HAP-1 (cell line): ENCODE measurements at regions not wholly inside any gene's neighbourhood (a gene's known extent, or its start where the extent isn't known, plus 50 kb on each side); places are given as distances from the start of the nearest gene placed in this dataset.

Source experiments
- DNase-seq, 2 experiments: peaks; one replicate each; pipeline ENCODE4 v3.0.0-alpha.2; 2016 to 2020; ENCODE audit warnings: low spot score in 2 of 2
- H3K27me3 ChIP-seq: fragments of 250-450 bp; sonication (Bioruptor Pico); 2 replicates; pipeline ENCODE4 v1.5.1; 2020; ENCODE audit warnings: low read depth, mild to moderate bottlenecking, moderate library complexity
- H3K36me3 ChIP-seq: fragments of 250-450 bp; sonication (Bioruptor Pico); replicated peaks from 2 replicates; pipeline ENCODE4 v1.5.1; 2020; ENCODE audit warnings: mild to moderate bottlenecking
- H3K4me1 ChIP-seq: fragments of 250-450 bp; sonication (Bioruptor Pico); 2 replicates; pipeline ENCODE4 v1.5.1; 2020; ENCODE audit warnings: mild to moderate bottlenecking
- H3K4me3 ChIP-seq: fragments of 250-450 bp; sonication (Bioruptor Pico); 2 replicates; pipeline ENCODE4 v1.5.1; 2020; ENCODE audit warnings: mild to moderate bottlenecking, moderate library complexity
- H3K9me3 ChIP-seq: fragments of 250-450 bp; sonication (Bioruptor Pico); 2 replicates; pipeline ENCODE4 v1.5.1; 2020; ENCODE audit warnings: mild to moderate bottlenecking, moderate library complexity
- in situ Hi-C: fragments of 300-500 bp; cut with MboI; formaldehyde crosslinking; loops from 3 replicates; pipeline ENCODE4 v1.14.3; 2020; ENCODE audit warnings: low sequenced_read_pairs, inconsistent platforms, mixed read lengths

DNA sequence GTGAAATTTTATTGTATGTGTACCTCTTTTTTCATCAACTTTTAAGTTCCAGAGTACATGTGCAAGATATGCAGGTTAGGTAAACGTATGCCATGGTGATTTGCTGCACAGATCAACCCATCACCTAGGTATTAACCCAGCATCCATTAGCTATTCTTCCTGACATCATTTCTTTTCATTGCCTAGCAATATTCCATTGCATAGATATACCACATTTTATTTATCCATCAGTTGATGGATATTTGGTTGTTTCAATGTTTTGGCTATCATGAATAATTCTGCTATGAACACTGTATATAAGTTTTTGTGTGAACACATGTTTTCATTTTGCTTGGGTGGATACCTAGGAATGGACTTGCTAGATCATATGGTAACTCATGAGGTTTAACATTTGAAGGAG lies 439.9 kb upstream of the SOX5 start:
- in situ Hi-C loops = no loop called here
- no peak for DNase-seq
- Histone ChIP-seq H3K36me3 (no peaks in the 10 kb centered on the region), H3K9me3 (no peaks in the 10 kb centered on the region), H3K4me3 (no peak overlapping the region), H3K4me1 (no peaks in the 10 kb centered on the region), H3K27me3 (no peaks in the 10 kb centered on the region)

DNA sequence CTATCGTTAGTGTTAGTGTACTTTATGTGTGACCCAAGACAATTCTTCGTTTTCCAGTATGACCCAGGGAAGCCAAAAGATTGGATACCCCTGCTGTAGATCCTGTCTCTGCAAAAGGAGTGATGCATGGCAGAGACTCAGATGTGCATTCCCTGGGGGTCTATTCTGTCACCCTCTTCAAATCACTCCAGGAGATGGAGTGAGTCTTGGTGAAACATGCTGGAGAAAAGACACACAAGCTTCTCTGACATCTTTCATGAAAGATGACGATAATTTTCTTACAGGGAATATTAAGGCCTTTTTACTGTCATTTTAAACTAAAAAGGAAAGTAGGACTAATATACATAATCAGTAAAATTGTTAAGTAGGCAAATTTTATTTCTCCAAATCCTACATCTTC lies 437.9 kb upstream of the SOX5 start:
- Histone ChIP-seq H3K4me1 (no peaks in the 10 kb centered on the region), H3K4me3 (no peak overlapping the region), H3K36me3 (no peaks in the 10 kb centered on the region), H3K27me3 (no peaks in the 10 kb centered on the region), H3K9me3 (no peaks in the 10 kb centered on the region)
- in situ Hi-C loops = no loop called here
- DNase-seq = no peak

DNA sequence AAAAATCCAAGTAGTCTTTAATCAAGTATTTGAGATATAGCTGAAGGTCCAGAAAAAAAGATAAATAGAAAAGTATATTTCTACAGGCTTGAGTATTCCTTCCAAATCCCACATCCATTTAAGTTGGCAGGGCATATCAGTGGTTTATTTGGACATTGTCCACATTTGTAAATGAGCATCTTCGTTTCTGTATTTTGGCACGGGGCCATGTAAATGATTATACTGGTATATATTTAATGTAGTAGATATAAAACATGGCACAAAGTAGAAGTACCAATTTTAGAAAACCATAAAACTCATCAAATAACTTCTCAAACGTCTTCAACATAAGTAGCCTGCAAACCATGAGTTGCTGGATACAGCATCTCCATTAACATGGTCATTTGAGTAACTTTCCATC lies 437.4 kb upstream of the SOX5 start:
- in situ Hi-C loops = no loop called here
- H3K9me3 ChIP-seq = no peaks in the 10 kb centered on the region
- H3K36me3 ChIP-seq = no peaks in the 10 kb centered on the region
- no peaks in the 10 kb centered on the region for H3K4me1 ChIP-seq
- no peak for DNase-seq
- H3K4me3 ChIP-seq = no peak overlapping the region
- no peaks in the 10 kb centered on the region for H3K27me3 ChIP-seq

DNA sequence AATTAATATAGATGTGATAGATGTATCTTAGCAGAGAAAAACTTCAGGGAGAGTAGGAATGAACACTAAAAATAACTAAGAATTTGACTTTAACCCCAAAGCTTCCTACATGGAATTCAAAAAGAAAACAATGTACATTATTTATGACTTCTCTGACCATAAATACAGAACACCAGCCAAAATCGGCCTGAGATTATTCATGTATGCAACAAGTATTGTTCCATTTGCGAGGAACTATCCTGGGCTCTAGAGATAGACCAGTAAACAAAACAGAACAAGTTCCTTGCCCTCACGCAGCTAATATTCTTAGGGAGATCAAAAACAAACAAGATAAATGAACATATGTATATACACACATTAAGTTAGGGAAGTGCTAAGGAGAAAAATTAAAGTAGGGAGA lies 432.3 kb upstream of the SOX5 start:
- Histone ChIP-seq H3K4me3 (no peak overlapping the region), H3K9me3 (no peaks in the 10 kb centered on the region), H3K36me3 (no peaks in the 10 kb centered on the region), H3K27me3 (no peaks in the 10 kb centered on the region), H3K4me1 (peaks cover 30% of the 10 kb centered on the region)
- in situ Hi-C loops = no loop called here
- no peak for DNase-seq

DNA sequence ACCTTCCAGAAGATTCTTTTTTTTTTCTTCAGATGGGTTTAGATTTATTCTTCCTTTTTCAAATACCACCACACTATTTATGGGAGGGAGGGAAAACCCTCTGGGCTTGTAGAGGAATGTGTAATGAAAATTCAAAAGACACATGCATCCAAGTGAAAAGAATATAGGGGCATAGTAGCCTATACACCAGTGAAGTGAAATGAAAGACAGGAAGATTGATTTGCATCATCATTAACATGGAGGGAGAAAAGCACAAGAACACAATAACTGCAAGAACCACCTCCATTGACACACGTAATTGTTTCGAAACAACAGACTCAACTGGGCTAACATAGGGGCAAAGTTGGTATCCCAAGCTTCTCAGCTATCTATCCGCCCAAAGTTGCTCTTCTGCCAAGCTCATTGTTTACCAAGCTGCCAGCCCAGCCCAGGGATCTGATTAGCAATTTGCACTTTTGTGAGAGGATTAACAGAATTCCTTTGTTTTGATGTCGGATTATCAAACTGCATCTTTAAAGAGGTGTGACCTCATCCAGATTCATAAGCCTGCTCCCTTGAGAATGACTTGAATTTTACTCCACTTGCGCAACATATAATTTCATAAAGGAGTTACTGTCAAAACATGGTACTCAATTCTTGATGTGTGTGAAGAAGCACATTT lies 430.5 kb upstream of the SOX5 start:
- H3K36me3 ChIP-seq = no peaks in the 10 kb centered on the region
- peak; percentile 53 to 59 for DNase-seq
- in situ Hi-C loops = no loop called here
- no peaks in the 10 kb centered on the region for H3K9me3 ChIP-seq
- H3K4me3 ChIP-seq = no peak overlapping the region
- H3K27me3 ChIP-seq = no peaks in the 10 kb centered on the region
- H3K4me1 ChIP-seq = peaks cover 30% of the 10 kb centered on the region

DNA sequence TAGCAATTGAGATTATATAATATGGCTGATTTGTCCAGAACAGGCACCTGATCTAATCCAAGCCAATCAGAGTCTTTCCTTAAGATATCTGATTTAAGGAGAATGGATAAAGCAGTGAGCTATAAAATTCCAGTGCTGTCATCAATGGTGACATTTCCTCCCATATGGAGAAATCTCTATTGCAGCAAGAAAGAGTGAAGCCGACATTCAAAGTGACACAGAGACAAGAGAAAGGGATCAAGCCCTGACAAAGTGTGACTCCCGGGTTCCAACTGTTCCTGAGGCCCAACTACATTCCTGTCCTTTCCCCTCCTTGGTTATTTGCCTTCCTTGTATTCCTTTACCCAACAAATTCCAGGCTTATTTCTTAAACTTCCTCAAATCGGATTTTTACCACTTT lies 430.0 kb upstream of the SOX5 start:
- no peaks in the 10 kb centered on the region for H3K9me3 ChIP-seq
- in situ Hi-C loops = no loop called here
- H3K27me3 ChIP-seq = no peaks in the 10 kb centered on the region
- H3K4me3 ChIP-seq = no peak overlapping the region
- DNase-seq = no peak
- H3K4me1 ChIP-seq = peaks cover 30% of the 10 kb centered on the region
- H3K36me3 ChIP-seq = no peaks in the 10 kb centered on the region

DNA sequence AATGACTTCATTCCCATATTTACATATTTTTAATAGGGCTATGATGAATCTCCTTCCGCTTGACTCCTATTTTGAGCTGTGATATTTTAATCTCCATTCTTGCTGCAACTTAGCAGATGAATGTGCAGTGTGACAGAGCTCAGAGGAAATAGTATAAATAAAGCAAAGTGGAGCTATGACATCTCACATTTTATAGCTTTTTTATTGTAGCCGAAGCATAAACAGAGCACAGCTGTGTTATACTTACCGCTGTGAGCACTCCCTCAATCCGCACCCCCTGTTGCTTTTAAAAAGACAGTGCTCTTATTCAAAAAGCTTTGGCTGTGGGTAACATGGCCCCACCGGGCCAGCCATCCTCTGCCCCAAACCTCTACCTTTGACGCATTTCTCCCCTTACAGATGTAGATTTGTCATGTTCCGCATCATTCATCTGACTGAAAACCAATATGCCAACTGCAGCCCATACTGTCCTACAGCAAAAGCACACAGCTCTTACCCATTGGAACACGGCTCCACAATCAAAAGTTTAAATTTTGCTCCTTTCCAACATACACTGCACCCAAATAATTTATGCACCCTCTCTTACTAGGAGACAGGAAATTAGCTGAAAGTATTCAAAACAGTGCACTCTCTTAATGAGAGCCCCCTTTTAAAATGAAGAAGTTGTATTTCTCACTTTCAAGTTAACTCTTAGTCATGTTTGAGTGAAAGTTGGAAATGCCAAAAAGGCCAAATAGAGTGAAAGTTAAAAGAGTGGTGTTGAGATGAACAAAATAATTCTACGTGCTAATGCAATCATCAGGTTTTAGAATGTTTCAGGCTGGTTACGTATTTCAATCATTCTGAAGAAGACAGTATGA lies 429.3 kb upstream of the SOX5 start:
- in situ Hi-C loops = no loop called here
- H3K27me3 ChIP-seq = no peaks in the 10 kb centered on the region
- H3K36me3 ChIP-seq = no peaks in the 10 kb centered on the region
- DNase-seq = peak; percentile 51 to 73
- peaks cover 30% of the 10 kb centered on the region for H3K4me1 ChIP-seq
- no peak overlapping the region for H3K4me3 ChIP-seq
- no peaks in the 10 kb centered on the region for H3K9me3 ChIP-seq

DNA sequence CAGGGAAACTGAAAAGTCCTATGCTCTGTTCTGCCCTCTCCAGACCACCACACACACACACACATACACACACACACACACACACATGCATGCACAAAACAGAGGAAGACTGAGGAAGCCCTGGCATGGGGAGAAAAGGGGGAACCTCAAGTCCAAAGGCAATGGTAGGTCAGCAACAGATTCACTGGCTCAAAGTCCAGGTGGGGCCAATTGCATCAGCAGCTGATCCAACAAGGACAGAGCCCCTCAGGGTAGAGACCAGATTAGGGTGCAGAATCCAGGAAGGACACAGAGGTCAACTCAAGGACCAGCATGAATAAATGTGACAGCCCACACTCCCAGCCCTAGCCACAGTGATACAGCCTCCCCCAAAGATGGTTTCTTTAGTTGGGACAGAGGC lies 425.0 kb upstream of the SOX5 start:
- in situ Hi-C loops = no loop called here
- no peak for DNase-seq
- H3K9me3 ChIP-seq = no peaks in the 10 kb centered on the region
- H3K4me1 ChIP-seq = peaks cover 17% of the 10 kb centered on the region
- no peaks in the 10 kb centered on the region for H3K36me3 ChIP-seq
- H3K27me3 ChIP-seq = no peaks in the 10 kb centered on the region
- H3K4me3 ChIP-seq = no peak overlapping the region

DNA sequence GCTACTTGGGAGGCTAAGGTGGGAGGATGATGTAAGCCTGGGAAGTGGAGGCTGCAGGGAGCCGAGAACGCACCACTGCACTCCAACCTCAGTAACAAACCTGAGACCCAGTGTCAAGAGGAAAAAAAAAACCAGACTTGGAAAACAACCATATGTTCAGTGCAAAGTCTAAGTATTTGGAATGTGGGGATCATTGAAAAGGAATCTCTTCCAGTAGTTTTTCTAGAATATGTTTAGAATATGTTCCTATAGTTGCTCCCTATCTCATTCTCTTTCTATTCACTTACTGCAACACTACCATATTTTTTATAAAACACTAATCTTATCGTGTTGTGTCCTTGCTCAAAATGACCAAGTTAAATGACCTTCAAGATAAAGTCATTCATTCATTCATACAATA lies 423.5 kb upstream of the SOX5 start:
- DNase-seq = no peak
- H3K36me3 ChIP-seq = no peaks in the 10 kb centered on the region
- in situ Hi-C loops = no loop called here
- no peaks in the 10 kb centered on the region for H3K27me3 ChIP-seq
- H3K9me3 ChIP-seq = no peaks in the 10 kb centered on the region
- H3K4me3 ChIP-seq = no peak overlapping the region
- peaks cover 3% of the 10 kb centered on the region for H3K4me1 ChIP-seq

DNA sequence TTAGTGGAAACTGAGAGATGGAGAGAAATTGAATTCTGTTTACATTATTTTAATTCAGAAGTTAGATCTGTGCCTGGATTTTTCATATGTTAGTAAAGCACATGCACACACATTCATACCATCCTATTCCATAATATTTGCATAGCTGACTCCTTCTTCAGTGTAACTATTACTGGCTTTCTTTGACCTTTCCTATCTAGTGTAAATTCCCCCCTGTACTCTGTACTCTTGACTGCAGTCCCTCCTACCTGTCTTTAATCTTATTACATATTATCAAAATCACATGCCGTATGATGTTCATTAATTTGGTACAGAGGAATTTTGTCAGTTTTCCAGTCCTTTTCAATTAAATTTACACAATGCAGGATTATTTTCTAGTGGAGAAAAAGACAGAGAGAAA lies 417.0 kb upstream of the SOX5 start:
- in situ Hi-C loops = no loop called here

DNA sequence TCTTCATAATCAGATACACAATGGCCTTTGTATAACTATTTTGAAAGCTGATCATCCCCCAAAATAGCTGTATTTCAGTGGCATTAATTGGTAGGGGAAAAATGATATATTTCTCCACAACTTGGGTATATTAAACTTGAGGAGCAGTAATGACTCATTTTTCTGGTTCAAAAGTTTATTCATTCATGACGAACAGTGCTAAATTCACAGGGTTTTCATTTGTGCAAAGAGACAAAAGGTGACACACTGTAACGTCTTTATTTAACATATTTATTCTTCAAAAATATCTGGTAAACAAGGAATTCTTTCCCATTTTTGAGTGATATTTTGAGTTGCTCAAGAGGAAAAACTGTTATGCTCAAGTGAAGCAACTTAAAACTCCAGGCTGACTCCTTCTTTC lies 415.5 kb upstream of the SOX5 start:
- in situ Hi-C loops = no loop called here
- no peaks in the 10 kb centered on the region for H3K36me3 ChIP-seq
- peaks cover 8% of the 10 kb centered on the region for H3K4me1 ChIP-seq
- no peak overlapping the region for H3K4me3 ChIP-seq
- no peaks in the 10 kb centered on the region for H3K27me3 ChIP-seq
- H3K9me3 ChIP-seq = no peaks in the 10 kb centered on the region
- DNase-seq = no peak

More for the DNA sequence above, 417.0 kb upstream of the SOX5 start:
- H3K27me3 ChIP-seq = no peaks in the 10 kb centered on the region
- no peak overlapping the region for H3K4me3 ChIP-seq
- no peaks in the 10 kb centered on the region; the same call in 1 of the 2 replicates for H3K4me1 ChIP-seq
- DNase-seq = no peak
- H3K9me3 ChIP-seq = no peaks in the 10 kb centered on the region
- no peaks in the 10 kb centered on the region for H3K36me3 ChIP-seq

DNA sequence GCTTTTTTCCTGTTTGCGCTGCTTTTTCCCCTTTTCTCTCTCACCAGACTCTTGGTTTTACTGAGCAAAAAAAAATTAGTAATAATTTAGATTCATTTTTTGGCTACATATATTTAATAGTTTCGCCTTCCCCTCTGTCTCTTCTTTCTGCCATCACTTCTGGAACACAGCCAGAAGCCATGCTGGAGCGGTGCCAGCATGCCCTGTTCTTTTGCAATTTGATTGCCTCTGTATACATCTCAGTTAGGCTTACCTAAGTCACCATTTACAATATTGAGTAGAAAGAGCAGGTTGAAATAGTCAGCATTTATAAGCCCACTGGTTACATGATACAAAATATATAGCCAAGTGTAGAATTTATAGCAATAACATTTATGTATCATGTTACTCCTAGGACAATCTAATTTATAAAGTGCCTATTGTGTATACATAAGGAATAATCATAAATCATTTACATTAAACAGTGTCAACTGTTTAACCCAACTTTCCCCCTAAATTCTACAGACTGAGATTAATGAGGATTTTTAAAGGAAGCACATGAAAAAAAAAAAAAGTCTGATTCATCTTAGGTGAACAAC lies 413.8 kb upstream of the SOX5 start:
- no peaks in the 10 kb centered on the region for H3K36me3 ChIP-seq
- H3K4me3 ChIP-seq = no peak overlapping the region
- H3K9me3 ChIP-seq = no peaks in the 10 kb centered on the region
- in situ Hi-C loops = no loop called here
- DNase-seq = peak in 1 of 2 experiments; percentile 34
- peaks cover 14% of the 10 kb centered on the region for H3K4me1 ChIP-seq
- no peaks in the 10 kb centered on the region for H3K27me3 ChIP-seq

DNA sequence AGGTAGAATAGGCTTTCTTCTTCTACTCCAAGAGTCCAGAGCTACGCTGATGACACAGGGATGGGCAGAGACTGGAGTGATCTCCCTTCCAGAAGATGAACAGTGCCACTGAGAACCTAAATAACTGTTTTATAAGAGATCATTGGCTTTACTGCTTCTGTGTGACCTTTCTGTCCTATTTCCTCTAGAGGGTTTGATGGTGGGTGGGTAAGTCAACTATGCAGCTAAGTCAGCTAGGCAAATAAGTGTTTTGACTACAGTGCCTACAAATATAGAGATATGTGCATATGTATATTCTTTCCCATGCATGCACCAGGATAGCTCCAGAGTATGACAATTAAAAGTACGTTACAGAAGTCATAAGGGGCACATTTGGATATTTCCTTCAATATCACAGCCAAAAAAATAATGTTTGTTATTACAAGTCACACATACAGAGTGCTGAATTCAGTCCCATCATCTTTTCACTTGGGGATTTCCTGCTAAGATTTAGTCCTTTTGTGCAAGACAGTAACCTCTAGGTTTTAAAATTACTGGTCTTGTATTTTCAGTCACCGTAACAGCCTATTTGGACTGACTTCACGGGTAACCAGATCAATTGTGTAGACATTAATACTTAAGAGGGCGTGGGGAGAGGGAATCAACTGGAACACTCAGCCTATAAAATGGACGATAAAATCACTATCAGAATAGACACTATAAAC lies 412.6 kb upstream of the SOX5 start:
- in situ Hi-C loops = no loop called here
- H3K27me3 ChIP-seq = no peaks in the 10 kb centered on the region
- peaks cover 14% of the 10 kb centered on the region for H3K4me1 ChIP-seq
- no peak for DNase-seq
- H3K36me3 ChIP-seq = no peaks in the 10 kb centered on the region
- no peaks in the 10 kb centered on the region for H3K9me3 ChIP-seq
- H3K4me3 ChIP-seq = no peak overlapping the region

DNA sequence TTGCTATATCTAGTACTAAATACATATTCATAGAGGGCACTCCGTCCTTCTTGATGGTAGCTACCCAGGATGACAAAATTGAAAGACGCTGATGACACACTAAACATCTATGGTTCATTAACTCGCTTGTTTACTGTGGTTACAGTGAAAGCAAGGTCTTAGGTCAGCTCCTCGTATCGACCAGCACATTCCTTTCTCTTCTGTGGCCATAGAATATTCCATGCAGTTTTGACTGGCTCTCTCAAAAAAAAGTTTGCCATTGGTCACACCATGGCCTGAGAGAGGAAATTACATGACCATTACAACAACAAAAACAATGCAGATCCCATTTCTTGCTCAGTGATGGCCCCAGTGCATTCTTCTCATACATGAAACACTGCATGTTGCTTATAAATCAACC lies 411.4 kb upstream of the SOX5 start:
- Histone ChIP-seq H3K9me3 (no peaks in the 10 kb centered on the region), H3K27me3 (no peaks in the 10 kb centered on the region), H3K4me3 (no peak overlapping the region), H3K36me3 (no peaks in the 10 kb centered on the region), H3K4me1 (peaks cover 14% of the 10 kb centered on the region)
- DNase-seq = no peak
- in situ Hi-C loops = no loop called here
